CD4-positive, alpha-beta T cell (primary cell): ENCODE measurements at regions not wholly inside any gene's neighbourhood (a gene's known extent, or its start where the extent isn't known, plus 50 kb on each side); places are given as distances from the start of the nearest gene placed in this dataset.

Experiments
- ATAC-seq: fragments of 200-7000 bp; cut with Tn5 transposase; one replicate; pipeline ENCODE4 v1.10.0; 2022; ENCODE audit warnings: mild to moderate bottlenecking; ENCODE audit not compliant: poor library complexity
- CTCF ChIA-PET: fragments of 350-600 bp; sonication (Branson Sonifier 250); formaldehyde crosslinking; loops from one replicate; lab custom pipeline; 2021; ENCODE audit warnings: antibody characterized with exemption, inconsistent platforms; lab: Charles Lee
- POLR2A ChIA-PET: fragments of 350-600 bp; sonication (Branson Sonifier 250); formaldehyde crosslinking; loops from one replicate; lab custom pipeline; 2021; ENCODE audit warnings: antibody characterized with exemption, inconsistent platforms; lab: Charles Lee
- DNase-seq, 14 experiments: peaks; one replicate each; pipeline ENCODE4 v3.0.0-alpha.2; 2013 to 2020; ENCODE audit warnings: mixed read lengths in 2 of 14
- H3K27ac ChIP-seq, 2 donors: one replicate each; pipeline versions ENCODE4 v1.5.1 to v1.7.0; 2013; ENCODE audit warnings: low read length in 2 of 2, low read depth in 1 of 2, mild to moderate bottlenecking in 1 of 2
- H3K27me3 ChIP-seq, 2 experiments: 1 replicate in 1 of 2; 2 replicates in 1 of 2; pipeline versions ENCODE4 v1.6.1 to v1.7.0; 2013; ENCODE audit warnings: low read length in 2 of 2, control low read depth in 1 of 2, mild to moderate bottlenecking in 1 of 2, moderate library complexity in 1 of 2; ENCODE audit not compliant: insufficient read depth in 2 of 2, control insufficient read depth in 1 of 2
- H3K36me3 ChIP-seq: one replicate; pipeline ENCODE4 v1.6.1; 2013; ENCODE audit warnings: low read length, control low read depth; ENCODE audit not compliant: insufficient read depth
- H3K4me1 ChIP-seq: one replicate; pipeline ENCODE4 v1.6.1; 2013; ENCODE audit warnings: low read length, control low read depth; ENCODE audit not compliant: insufficient read depth
- H3K4me3 ChIP-seq: one replicate; pipeline ENCODE4 v1.5.1; 2013; ENCODE audit warnings: mild to moderate bottlenecking, low read length, moderate library complexity
- H3K9me3 ChIP-seq, 2 experiments: 1 replicate in 1 of 2; 2 replicates in 1 of 2; pipeline versions ENCODE4 v1.6.1 to v1.7.0; 2013; ENCODE audit warnings: low read length in 2 of 2, mild to moderate bottlenecking in 2 of 2, control low read depth in 1 of 2, moderate library complexity in 1 of 2; ENCODE audit not compliant: control insufficient read depth in 1 of 2, insufficient read depth in 1 of 2
- H3K27ac Mint-ChIP-seq: one replicate; pipeline ENCODE4 v1.8.0; 2020; ENCODE audit warnings: mixed read lengths
- H3K27me3 Mint-ChIP-seq: one replicate; pipeline ENCODE4 v1.8.0; 2021; ENCODE audit warnings: mixed read lengths
- H3K36me3 Mint-ChIP-seq: one replicate; pipeline ENCODE4 v1.8.0; 2021; ENCODE audit warnings: low read depth, mixed read lengths
- H3K4me1 Mint-ChIP-seq: one replicate; pipeline ENCODE4 v1.8.0; 2021; ENCODE audit warnings: low read depth, mixed read lengths
- H3K4me3 Mint-ChIP-seq: one replicate; pipeline ENCODE4 v1.8.0; 2020; ENCODE audit warnings: mild to moderate bottlenecking, mixed read lengths
- H3K9me3 Mint-ChIP-seq: one replicate; pipeline ENCODE4 v1.8.0; 2020; ENCODE audit warnings: mixed read lengths
- intact Hi-C, 2 experiments: fragments of 100-400 bp; cut with DNase I in 1 of 2; cut with micrococcal nuclease in 1 of 2; formaldehyde crosslinking; loops; one replicate each; pipeline versions ENCODE4 v1.15.1 to v1.9.0; 2023 to 2025; cut with DNase I, micrococcal nuclease
- TF ChIP-seq, protein P1 (sequence below): fragments of 200-600 bp; IDR thresholded peaks from one replicate; pipeline ENCODE4 v1.8.0; 2022; ENCODE audit warnings: antibody characterized with exemption, mild to moderate bottlenecking

- CTCF ChIA-PET = no interaction called here
- intact Hi-C loops = no loop called here
- DNase-seq (no peak), ATAC-seq (no peak)
- no peaks in the 10 kb centered on the region for H3K4me1 Mint-ChIP-seq
- peaks cover 16% of the 10 kb centered on the region for H3K27me3 Mint-ChIP-seq
- Histone ChIP-seq H3K4me3 (no peak overlapping the region), H3K27ac (no peak overlapping the region), H3K9me3 (no peaks in the 10 kb centered on the region), H3K36me3 (no peaks in the 10 kb centered on the region), H3K27me3 (no peaks in the 10 kb centered on the region), H3K4me1 (no peaks in the 10 kb centered on the region)
- POLR2A ChIA-PET = no interaction called here
- no peak overlapping the region for H3K4me3 Mint-ChIP-seq
- peaks cover 4% of the 10 kb centered on the region for H3K9me3 Mint-ChIP-seq
- TF ChIP-seq, protein P1, sequence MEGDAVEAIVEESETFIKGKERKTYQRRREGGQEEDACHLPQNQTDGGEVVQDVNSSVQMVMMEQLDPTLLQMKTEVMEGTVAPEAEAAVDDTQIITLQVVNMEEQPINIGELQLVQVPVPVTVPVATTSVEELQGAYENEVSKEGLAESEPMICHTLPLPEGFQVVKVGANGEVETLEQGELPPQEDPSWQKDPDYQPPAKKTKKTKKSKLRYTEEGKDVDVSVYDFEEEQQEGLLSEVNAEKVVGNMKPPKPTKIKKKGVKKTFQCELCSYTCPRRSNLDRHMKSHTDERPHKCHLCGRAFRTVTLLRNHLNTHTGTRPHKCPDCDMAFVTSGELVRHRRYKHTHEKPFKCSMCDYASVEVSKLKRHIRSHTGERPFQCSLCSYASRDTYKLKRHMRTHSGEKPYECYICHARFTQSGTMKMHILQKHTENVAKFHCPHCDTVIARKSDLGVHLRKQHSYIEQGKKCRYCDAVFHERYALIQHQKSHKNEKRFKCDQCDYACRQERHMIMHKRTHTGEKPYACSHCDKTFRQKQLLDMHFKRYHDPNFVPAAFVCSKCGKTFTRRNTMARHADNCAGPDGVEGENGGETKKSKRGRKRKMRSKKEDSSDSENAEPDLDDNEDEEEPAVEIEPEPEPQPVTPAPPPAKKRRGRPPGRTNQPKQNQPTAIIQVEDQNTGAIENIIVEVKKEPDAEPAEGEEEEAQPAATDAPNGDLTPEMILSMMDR = no peak
- no peak overlapping the region for H3K27ac Mint-ChIP-seq
- H3K36me3 Mint-ChIP-seq = no peaks in the 10 kb centered on the region
These were observed 166.2 kb upstream of the CDKN3 start for GRCh38 chr14:54230645-54231044.

GRCh38 chr14:54232735-54233134 lies 164.1 kb upstream of the CDKN3 start:
- Histone ChIP-seq H3K9me3 (no peaks in the 10 kb centered on the region), H3K27me3 (no peaks in the 10 kb centered on the region), H3K36me3 (no peaks in the 10 kb centered on the region), H3K4me1 (no peaks in the 10 kb centered on the region), H3K27ac (no peak overlapping the region), H3K4me3 (no peak overlapping the region)
- Mint-ChIP-seq H3K27me3 (peaks cover 16% of the 10 kb centered on the region), H3K9me3 (peaks cover 4% of the 10 kb centered on the region), H3K4me1 (no peaks in the 10 kb centered on the region), H3K36me3 (no peaks in the 10 kb centered on the region), H3K4me3 (no peak overlapping the region), H3K27ac (no peak overlapping the region)
- ATAC-seq (no peak), DNase-seq (no peak)
- ChIA-PET CTCF (no interaction called here), POLR2A (no interaction called here)
- intact Hi-C loops = no loop called here
- TF ChIP-seq, protein P1 = no peak

GRCh38 chr14:54241517-54241916 lies 155.3 kb upstream of the CDKN3 start:
- H3K4me3 Mint-ChIP-seq = no peak overlapping the region
- no peak overlapping the region for H3K27ac ChIP-seq
- no peak for DNase-seq
- no peak overlapping the region for H3K27ac Mint-ChIP-seq
- no peaks in the 10 kb centered on the region for H3K9me3 Mint-ChIP-seq
- no peaks in the 10 kb centered on the region for H3K9me3 ChIP-seq
- H3K4me1 ChIP-seq = no peaks in the 10 kb centered on the region
- H3K27me3 ChIP-seq = no peaks in the 10 kb centered on the region
- ChIA-PET CTCF (no interaction called here), POLR2A (no interaction called here)
- no peaks in the 10 kb centered on the region for H3K36me3 ChIP-seq
- H3K4me1 Mint-ChIP-seq = no peaks in the 10 kb centered on the region
- H3K36me3 Mint-ChIP-seq = no peaks in the 10 kb centered on the region
- ATAC-seq = no peak
- intact Hi-C loops = no loop called here
- H3K27me3 Mint-ChIP-seq = no peaks in the 10 kb centered on the region
- no peak overlapping the region for H3K4me3 ChIP-seq
- TF ChIP-seq, protein P1 = no peak
